ENCODE measurements at regions not wholly inside any gene's neighbourhood (a gene's known extent, or its start where the extent isn't known, plus 50 kb on each side); places are given as distances from the start of the nearest gene placed in this dataset.
A peak's percentile ranks its signal among the peaks of the same experiment; 100 is the strongest.
"Not testable (repeated sequence)": the region's sequence is repeated elsewhere in the genome, so short reads cannot be mapped to it uniquely, and the experiment has no call there.

GRCh38 chr15:44817797-44818196 lies 81.5 kb downstream of the TRIM69 start:
- not testable (repeated sequence) for H3K4me1 ChIP-seq (ENCODE audit: control insufficient read depth, insufficient read depth, low read length); H3K36me3 ChIP-seq (ENCODE audit: control insufficient read depth, insufficient read depth, low read length); H3K4me3 ChIP-seq (ENCODE audit: low read length); H3K27me3 ChIP-seq (ENCODE audit: control insufficient read depth, insufficient read depth, low read length); DNase-seq; H3K9me3 ChIP-seq (replicated peaks; ENCODE audit: control insufficient read depth, low read depth, low read length); H3K27ac ChIP-seq (ENCODE audit: low read length)
- no CpG with 5 or more reads among the region's 9 CpGs for WGBS (ENCODE audit: insufficient coverage)

GRCh38 chr15:44819331-44819987 lies 83.1 kb downstream of the TRIM69 start:
- not testable (repeated sequence) for H3K27me3 ChIP-seq (ENCODE audit: control insufficient read depth, insufficient read depth, low read length); H3K9me3 ChIP-seq (replicated peaks; ENCODE audit: control insufficient read depth, low read depth, low read length); H3K36me3 ChIP-seq (ENCODE audit: control insufficient read depth, insufficient read depth, low read length); H3K4me1 ChIP-seq (ENCODE audit: control insufficient read depth, insufficient read depth, low read length); H3K4me3 ChIP-seq (ENCODE audit: low read length); H3K27ac ChIP-seq (ENCODE audit: low read length)
- peak; percentile 3 for DNase-seq
- WGBS (ENCODE audit: insufficient coverage) = 49% methylated on average over 4 of the region's 9 CpGs

DNA sequence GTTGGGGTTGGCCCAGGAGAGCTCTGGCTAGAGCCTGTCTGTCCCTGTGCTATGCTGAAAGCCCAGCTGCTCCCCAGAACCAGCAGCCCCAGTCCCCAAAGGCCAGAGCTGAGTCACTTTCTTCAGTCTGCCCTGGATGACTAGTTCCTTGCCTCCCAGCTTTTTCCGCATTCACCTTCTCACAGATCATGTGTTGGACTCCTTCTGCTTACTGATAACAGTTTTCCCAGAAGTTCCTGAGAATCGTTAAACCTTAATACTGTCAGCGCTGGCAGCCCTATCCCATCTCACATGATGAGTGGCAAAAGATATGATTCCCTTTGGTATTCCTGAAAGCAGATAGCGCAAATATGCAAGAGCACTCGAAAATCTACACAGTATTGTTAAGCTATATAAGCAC lies 84.2 kb downstream of the TRIM69 start:
- H3K36me3 ChIP-seq (ENCODE audit: control insufficient read depth, insufficient read depth, low read length); H3K4me1 ChIP-seq (ENCODE audit: control insufficient read depth, insufficient read depth, low read length); H3K9me3 ChIP-seq (replicated peaks; ENCODE audit: control insufficient read depth, low read depth, low read length); H3K27ac ChIP-seq (ENCODE audit: low read length); H3K27me3 ChIP-seq (ENCODE audit: control insufficient read depth, insufficient read depth, low read length); DNase-seq; H3K4me3 ChIP-seq (ENCODE audit: low read length): not testable (repeated sequence)
- WGBS (ENCODE audit: insufficient coverage) = no CpG with 5 or more reads among the region's 5 CpGs

DNA sequence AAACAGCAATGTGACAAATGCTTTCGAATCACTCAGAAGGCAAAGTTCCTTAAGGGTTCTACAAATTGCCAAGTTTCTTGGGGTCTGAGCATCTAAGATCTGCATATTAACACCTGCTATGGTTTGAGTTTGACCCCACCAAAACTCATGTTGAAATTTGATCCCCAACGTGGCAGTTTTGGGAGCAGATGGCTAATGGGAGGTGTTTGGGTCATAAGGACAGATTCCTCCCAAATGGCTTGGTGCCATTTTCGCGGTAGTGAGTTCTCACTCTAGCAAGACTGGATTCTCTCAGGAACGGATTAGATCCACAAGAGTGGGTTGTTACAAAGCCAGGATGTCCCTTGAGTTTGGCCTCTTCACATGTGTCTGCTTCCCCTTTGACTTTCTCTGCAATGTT lies 84.6 kb downstream of the TRIM69 start:
- H3K27ac ChIP-seq (ENCODE audit: low read length); H3K36me3 ChIP-seq (ENCODE audit: control insufficient read depth, insufficient read depth, low read length); DNase-seq; H3K27me3 ChIP-seq (ENCODE audit: control insufficient read depth, insufficient read depth, low read length); H3K4me3 ChIP-seq (ENCODE audit: low read length); H3K4me1 ChIP-seq (ENCODE audit: control insufficient read depth, insufficient read depth, low read length); H3K9me3 ChIP-seq (replicated peaks; ENCODE audit: control insufficient read depth, low read depth, low read length): not testable (repeated sequence)
- no CpG with 5 or more reads among the region's 5 CpGs for WGBS (ENCODE audit: insufficient coverage)

- DNase-seq; H3K27me3 ChIP-seq (ENCODE audit: control insufficient read depth, insufficient read depth, low read length); H3K36me3 ChIP-seq (ENCODE audit: control insufficient read depth, insufficient read depth, low read length); H3K9me3 ChIP-seq (replicated peaks; ENCODE audit: control insufficient read depth, low read depth, low read length); H3K4me1 ChIP-seq (ENCODE audit: control insufficient read depth, insufficient read depth, low read length); H3K4me3 ChIP-seq (ENCODE audit: low read length); H3K27ac ChIP-seq (ENCODE audit: low read length): not testable (repeated sequence)
- WGBS (ENCODE audit: insufficient coverage) = no CpG with 5 or more reads among the region's 9 CpGs
These were observed 88.2 kb downstream of the TRIM69 start for GRCh38 chr15:44824277-44825145.

DNA sequence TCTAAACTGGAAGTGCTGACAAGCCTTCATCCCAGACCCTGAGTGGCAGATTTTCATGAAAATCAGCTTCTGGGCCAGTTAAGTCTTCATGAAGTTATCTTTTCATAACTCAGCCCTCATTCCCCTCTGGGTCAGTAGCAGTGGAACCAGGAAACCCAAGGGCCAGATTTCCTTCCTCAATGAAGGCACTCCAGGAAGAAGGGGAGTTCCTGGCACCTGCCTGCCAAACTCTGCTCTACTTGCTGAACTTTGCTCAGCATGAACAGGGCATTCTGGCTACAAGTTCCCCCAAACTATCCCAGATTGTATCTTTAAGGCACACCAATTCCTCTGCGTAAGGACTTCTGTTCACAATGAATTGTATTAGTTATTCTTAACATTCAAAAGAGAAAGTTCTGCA lies 90.3 kb downstream of the TRIM69 start:
- not testable (repeated sequence) for H3K36me3 ChIP-seq (ENCODE audit: control insufficient read depth, insufficient read depth, low read length); H3K27ac ChIP-seq (ENCODE audit: low read length); H3K4me1 ChIP-seq (ENCODE audit: control insufficient read depth, insufficient read depth, low read length); DNase-seq; H3K27me3 ChIP-seq (ENCODE audit: control insufficient read depth, insufficient read depth, low read length); H3K4me3 ChIP-seq (ENCODE audit: low read length); H3K9me3 ChIP-seq (replicated peaks; ENCODE audit: control insufficient read depth, low read depth, low read length)
- WGBS (ENCODE audit: insufficient coverage) = no CpG with 5 or more reads among the region's 1 CpG

- H3K27me3 ChIP-seq (ENCODE audit: control insufficient read depth, insufficient read depth, low read length); H3K4me1 ChIP-seq (ENCODE audit: control insufficient read depth, insufficient read depth, low read length); H3K4me3 ChIP-seq (ENCODE audit: low read length); H3K27ac ChIP-seq (ENCODE audit: low read length); H3K36me3 ChIP-seq (ENCODE audit: control insufficient read depth, insufficient read depth, low read length); H3K9me3 ChIP-seq (replicated peaks; ENCODE audit: control insufficient read depth, low read depth, low read length); DNase-seq: not testable (repeated sequence)
- WGBS (ENCODE audit: insufficient coverage) = 80% methylated on average over 1 of the region's 14 CpGs
These were observed 92.0 kb downstream of the TRIM69 start for GRCh38 chr15:44828229-44828914.

- WGBS (ENCODE audit: insufficient coverage) = 83% methylated on average over 1 of the region's 4 CpGs
- H3K27me3 ChIP-seq (ENCODE audit: control insufficient read depth, insufficient read depth, low read length); H3K4me3 ChIP-seq (ENCODE audit: low read length); H3K9me3 ChIP-seq (replicated peaks; ENCODE audit: control insufficient read depth, low read depth, low read length); H3K4me1 ChIP-seq (ENCODE audit: control insufficient read depth, insufficient read depth, low read length); H3K36me3 ChIP-seq (ENCODE audit: control insufficient read depth, insufficient read depth, low read length); H3K27ac ChIP-seq (ENCODE audit: low read length); DNase-seq: not testable (repeated sequence)
These were observed 92.8 kb downstream of the TRIM69 start for GRCh38 chr15:44829150-44829549.

- DNase-seq; H3K4me1 ChIP-seq (ENCODE audit: control insufficient read depth, insufficient read depth, low read length); H3K36me3 ChIP-seq (ENCODE audit: control insufficient read depth, insufficient read depth, low read length); H3K4me3 ChIP-seq (ENCODE audit: low read length); H3K27ac ChIP-seq (ENCODE audit: low read length); H3K9me3 ChIP-seq (replicated peaks; ENCODE audit: control insufficient read depth, low read depth, low read length); H3K27me3 ChIP-seq (ENCODE audit: control insufficient read depth, insufficient read depth, low read length): not testable (repeated sequence)
- WGBS (ENCODE audit: insufficient coverage) = 72% methylated on average over 2 of the region's 6 CpGs
These were observed 94.5 kb downstream of the TRIM69 start for GRCh38 chr15:44830692-44831408.

- 98% methylated on average over 5 of the region's 8 CpGs for whole genome bisulfite sequencing (ENCODE audit: insufficient coverage)
- not testable (repeated sequence) for H3K9me3 ChIP-seq (replicated peaks; ENCODE audit: control insufficient read depth, low read depth, low read length); H3K4me3 ChIP-seq (ENCODE audit: low read length); H3K4me1 ChIP-seq (ENCODE audit: control insufficient read depth, insufficient read depth, low read length); H3K27me3 ChIP-seq (ENCODE audit: control insufficient read depth, insufficient read depth, low read length); H3K36me3 ChIP-seq (ENCODE audit: control insufficient read depth, insufficient read depth, low read length); H3K27ac ChIP-seq (ENCODE audit: low read length); DNase-seq
These were observed 95.0 kb downstream of the TRIM69 start for GRCh38 chr15:44831409-44831741.

Data from muscle of leg (tissue), 3 donors.